Stimulated activated CD4-positive, alpha-beta T cell treated with anti-CD3 and anti-CD28 coated beads, Interleukin-2, amount 100 ng/mL, for 24 hours (primary cell): ENCODE measurements at regions not wholly inside any gene's neighbourhood (a gene's known extent, or its start where the extent isn't known, plus 50 kb on each side); places are given as distances from the start of the nearest gene placed in this dataset.
"Not testable (repeated sequence)": the region's sequence is repeated elsewhere in the genome, so short reads cannot be mapped to it uniquely, and the experiment has no call there.

Experiments used
- DNase-seq, 2 donors: peaks; one replicate each; pipeline ENCODE4 v3.0.0-alpha.2; 2020

DNA sequence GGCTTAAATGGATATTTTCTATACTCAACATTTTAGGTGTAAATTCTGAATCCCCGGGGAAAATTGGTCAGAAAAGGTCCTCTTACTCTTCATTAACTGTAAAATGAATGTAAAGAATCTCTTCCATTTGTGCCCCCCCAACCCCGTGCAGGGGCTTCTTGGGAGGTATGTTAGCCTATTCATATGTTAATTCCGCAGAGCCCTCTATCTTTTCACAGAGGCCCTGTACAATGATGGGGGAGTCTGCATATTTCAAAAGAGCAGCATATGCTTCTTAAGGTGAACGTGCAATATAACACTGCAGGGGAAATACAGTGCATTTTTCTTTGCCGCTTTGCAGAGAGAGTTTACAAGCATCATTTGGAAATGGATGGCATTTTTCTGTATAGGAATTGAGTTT lies 88.5 kb upstream of the CXorf66 start:
- DNase-seq = no peak

GRCh38 chrX:140050906-140051305 lies 85.6 kb upstream of the CXorf66 start:
- DNase-seq = no peak

DNA sequence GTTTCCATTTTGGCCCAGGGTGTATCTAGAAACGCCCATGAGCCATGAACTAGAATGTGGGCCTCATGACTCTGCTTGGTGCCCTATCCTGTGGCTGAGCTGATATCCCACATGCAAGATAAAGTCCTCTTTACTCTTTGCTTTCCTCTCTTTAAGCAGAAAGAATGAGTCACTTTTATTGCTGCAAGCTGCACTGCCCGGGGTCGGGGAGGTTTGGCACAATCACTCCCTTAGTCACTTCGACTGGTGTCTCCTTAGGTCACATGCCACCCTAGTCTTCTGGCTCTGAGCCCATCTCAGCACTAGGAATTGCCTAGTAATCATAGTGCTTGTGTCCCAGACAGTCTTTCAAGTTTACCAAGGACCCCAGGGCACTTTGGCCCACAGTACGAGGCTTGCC lies 75.1 kb upstream of the CXorf66 start:
- no peak for DNase-seq

- no peak for DNase-seq
Observed at GRCh38 chrX:140038842-140039241, 73.5 kb upstream of the CXorf66 start.

- DNase-seq = no peak
Observed at GRCh38 chrX:140034916-140035315, 69.6 kb upstream of the CXorf66 start.

GRCh38 chrX:140022482-140022881 lies 57.2 kb upstream of the CXorf66 start:
- DNase-seq = no peak

DNA sequence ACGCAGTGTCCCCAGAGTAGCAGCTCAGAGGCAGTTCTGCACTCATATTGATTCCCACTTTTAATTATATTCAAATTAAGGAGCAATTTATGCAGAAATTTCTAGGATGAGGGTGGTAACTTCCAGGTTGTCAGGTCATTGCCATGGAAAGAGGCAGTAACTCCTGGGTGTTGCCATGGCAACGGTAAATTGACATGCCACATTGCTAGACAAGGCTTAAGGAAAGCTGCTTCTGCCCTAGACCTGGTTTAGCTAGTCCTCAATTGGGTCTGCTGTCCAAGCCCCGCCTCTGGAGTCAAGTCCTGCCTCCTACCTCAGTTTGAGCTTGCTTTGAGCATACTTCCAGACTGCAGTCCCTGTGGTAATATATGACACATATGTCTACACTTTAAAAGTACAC lies 53.8 kb upstream of the CXorf66 start:
- DNase-seq = not testable (repeated sequence)
